Smooth muscle cell (in vitro differentiated cells): ENCODE measurements at regions not wholly inside any gene's neighbourhood (a gene's known extent, or its start where the extent isn't known, plus 50 kb on each side); places are given as distances from the start of the nearest gene placed in this dataset.

Experiments used
- DNase-seq: peaks from one replicate; lab custom pipeline; 2025; ENCODE audit not compliant: unreplicated experiment; lab: John Stamatoyannopoulos, UW
- H2AFZ ChIP-seq: fragments of 200-600 bp; sonication (generic); 2 replicates; pipeline ENCODE4 v1.6.0; 2016; ENCODE audit warnings: antibody characterized with exemption, low read depth, mild to moderate bottlenecking
- H3F3A ChIP-seq: fragments of 200-600 bp; sonication (generic); 2 replicates; pipeline ENCODE4 v1.6.0; 2017; ENCODE audit warnings: antibody characterized with exemption, low read depth
- H3K27ac ChIP-seq: fragments of 200-600 bp; sonication (generic); 2 replicates; pipeline ENCODE4 v1.5.1; 2016; ENCODE audit warnings: low read depth, mild to moderate bottlenecking
- H3K27me3 ChIP-seq: fragments of 200-600 bp; sonication (generic); 2 replicates; pipeline ENCODE4 v1.6.1; 2016; ENCODE audit warnings: low read depth, mild to moderate bottlenecking
- H3K36me3 ChIP-seq: fragments of 200-600 bp; sonication (generic); 2 replicates; pipeline ENCODE4 v1.5.1; 2016; ENCODE audit warnings: low read depth
- H3K4me1 ChIP-seq: fragments of 200-600 bp; sonication (generic); 2 replicates; pipeline ENCODE4 v1.5.1; 2016; ENCODE audit warnings: low read depth
- H3K4me2 ChIP-seq: fragments of 200-600 bp; sonication (generic); 2 replicates; pipeline ENCODE4 v1.6.0; 2016; ENCODE audit warnings: mild to moderate bottlenecking
- H3K4me3 ChIP-seq: fragments of 200-600 bp; sonication (generic); 2 replicates; pipeline ENCODE4 v1.5.1; 2016; ENCODE audit warnings: mild to moderate bottlenecking
- H3K79me2 ChIP-seq: fragments of 200-600 bp; sonication (generic); 2 replicates; pipeline ENCODE4 v1.6.0; 2016; ENCODE audit warnings: low read depth, mild to moderate bottlenecking
- H3K9ac ChIP-seq: fragments of 200-600 bp; sonication (generic); 2 replicates; pipeline ENCODE4 v1.6.0; 2016; ENCODE audit warnings: low read depth
- H3K9me3 ChIP-seq: fragments of 200-600 bp; sonication (generic); replicated peaks from 2 replicates; pipeline ENCODE4 v1.5.1; 2016; ENCODE audit warnings: low read depth
- H4K20me1 ChIP-seq: fragments of 200-600 bp; sonication (generic); 2 replicates; pipeline ENCODE4 v1.6.0; 2016; ENCODE audit warnings: low read depth
- CTCF ChIP-seq: fragments of 200-600 bp; sonication (generic); IDR thresholded peaks from 2 replicates; pipeline ENCODE4 v1.5.1; 2017; ENCODE audit warnings: borderline replicate concordance, mild to moderate bottlenecking, antibody characterized with exemption; ENCODE audit not compliant: insufficient read depth, poor library complexity, severe bottlenecking
- WGBS: methylation state at CpG from one replicate; pipeline ENCODE4 v1.1.7; 2016; ENCODE audit warnings: low lambda C conversion rate; 5-methylcytosine and 5-hydroxymethylcytosine counted together

- no peaks in the 10 kb centered on the region for H3K79me2 ChIP-seq
- no peak overlapping the region for H3K27ac ChIP-seq
- no peaks in the 10 kb centered on the region for H3K9me3 ChIP-seq
- no peak overlapping the region for H2AFZ ChIP-seq
- no peaks in the 10 kb centered on the region for H3K27me3 ChIP-seq
- H4K20me1 ChIP-seq = no peaks in the 10 kb centered on the region
- H3K9ac ChIP-seq = no peak overlapping the region
- H3K4me1 ChIP-seq = no peaks in the 10 kb centered on the region
- no peak for DNase-seq
- H3K4me3 ChIP-seq = no peak overlapping the region
- no peaks in the 10 kb centered on the region for H3K36me3 ChIP-seq
- H3F3A ChIP-seq = no peaks in the 10 kb centered on the region
- H3K4me2 ChIP-seq = no peak overlapping the region
- no peak for TF ChIP-seq CTCF
These were observed 678.3 kb upstream of the CHD1 start for GRCh38 chr5:99607124-99607523.

DNA sequence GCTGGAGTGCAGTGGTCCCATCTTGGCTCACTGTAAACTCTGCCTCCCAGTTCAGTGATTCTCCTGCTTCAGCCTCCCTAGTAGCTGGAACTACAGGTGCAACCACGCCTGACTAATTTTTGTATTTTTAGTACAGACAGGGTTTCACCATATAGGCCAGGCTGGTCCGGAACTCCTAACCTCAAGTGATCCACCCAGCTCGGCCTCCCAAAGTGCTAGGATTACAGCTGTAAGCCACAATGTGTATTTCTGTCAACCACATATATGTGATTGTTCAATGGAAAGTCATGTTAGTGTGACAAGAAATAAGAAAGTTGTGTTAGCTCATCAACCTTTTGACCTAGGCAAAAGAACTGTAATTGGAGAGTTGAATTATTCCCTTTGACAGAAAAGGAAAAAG lies 677.1 kb upstream of the CHD1 start:
- Histone ChIP-seq H3K79me2 (no peaks in the 10 kb centered on the region), H3K36me3 (no peaks in the 10 kb centered on the region), H4K20me1 (no peaks in the 10 kb centered on the region), H3K4me2 (no peak overlapping the region), H3K4me1 (no peaks in the 10 kb centered on the region), H3K9ac (no peak overlapping the region), H3K4me3 (no peak overlapping the region), H3F3A (no peaks in the 10 kb centered on the region), H3K27me3 (no peaks in the 10 kb centered on the region), H3K9me3 (no peaks in the 10 kb centered on the region), H2AFZ (no peak overlapping the region), H3K27ac (no peak overlapping the region)
- 61% methylated on average over 3 of the region's 3 CpGs for WGBS
- no peak for DNase-seq
- no peak for TF ChIP-seq CTCF

DNA sequence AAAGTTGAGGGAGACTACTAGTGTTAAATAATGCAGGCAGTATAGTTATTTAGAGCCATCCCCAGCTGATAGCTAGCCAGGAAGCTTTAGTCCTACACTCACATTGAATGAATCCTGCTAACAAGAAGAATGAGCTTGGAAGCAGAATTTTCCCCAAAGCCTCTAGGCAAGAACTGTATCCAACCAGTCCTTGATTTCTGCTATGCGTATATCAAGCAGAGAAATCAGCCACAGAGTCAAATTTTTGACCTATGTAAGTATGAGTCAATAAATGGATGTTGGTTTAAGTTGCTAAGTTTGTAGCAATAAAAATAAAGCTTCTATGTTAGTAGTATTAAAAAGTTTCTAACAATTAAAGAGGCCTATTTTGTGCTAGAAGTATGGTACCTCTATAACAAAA lies 672.1 kb upstream of the CHD1 start:
- no peak for DNase-seq
- no peak overlapping the region for H2AFZ ChIP-seq
- no peak overlapping the region for H3K9ac ChIP-seq
- WGBS = 86% methylated on average over 1 of the region's 1 CpG
- no peaks in the 10 kb centered on the region for H3K27me3 ChIP-seq
- no peak overlapping the region for H3K27ac ChIP-seq
- no peaks in the 10 kb centered on the region for H3F3A ChIP-seq
- no peaks in the 10 kb centered on the region for H3K4me1 ChIP-seq
- H3K4me3 ChIP-seq = no peak overlapping the region
- no peaks in the 10 kb centered on the region for H3K9me3 ChIP-seq
- no peaks in the 10 kb centered on the region for H3K79me2 ChIP-seq
- H3K4me2 ChIP-seq = no peak overlapping the region
- H3K36me3 ChIP-seq = no peaks in the 10 kb centered on the region
- no peaks in the 10 kb centered on the region for H4K20me1 ChIP-seq
- TF ChIP-seq CTCF = no peak

- DNase-seq = no peak
- H3K4me1 ChIP-seq = no peaks in the 10 kb centered on the region
- H3K4me3 ChIP-seq = no peak overlapping the region
- no peak overlapping the region for H3K27ac ChIP-seq
- no peaks in the 10 kb centered on the region for H3K79me2 ChIP-seq
- no peaks in the 10 kb centered on the region for H3K36me3 ChIP-seq
- no peaks in the 10 kb centered on the region for H4K20me1 ChIP-seq
- no peak overlapping the region for H2AFZ ChIP-seq
- no peaks in the 10 kb centered on the region for H3K27me3 ChIP-seq
- WGBS = 85% methylated on average over 1 of the region's 1 CpG
- TF ChIP-seq CTCF = no peak
- no peak overlapping the region for H3K4me2 ChIP-seq
- H3F3A ChIP-seq = no peaks in the 10 kb centered on the region
- no peak overlapping the region for H3K9ac ChIP-seq
- no peaks in the 10 kb centered on the region for H3K9me3 ChIP-seq
These were observed 662.0 kb upstream of the CHD1 start for GRCh38 chr5:99590806-99591205.
